CD4-positive, alpha-beta memory T cell (primary cell): ENCODE measurements at regions not wholly inside any gene's neighbourhood (a gene's known extent, or its start where the extent isn't known, plus 50 kb on each side); places are given as distances from the start of the nearest gene placed in this dataset.

ENCODE experiments used
- CTCF ChIA-PET: fragments of 350-600 bp; sonication (Branson Sonifier 250); formaldehyde crosslinking; loops from one replicate; lab custom pipeline; 2021; ENCODE audit warnings: inconsistent platforms; ENCODE audit not compliant: partially characterized antibody; lab: Charles Lee
- POLR2A ChIA-PET: fragments of 350-600 bp; sonication (Branson Sonifier 250); formaldehyde crosslinking; loops from one replicate; lab custom pipeline; 2021; ENCODE audit not compliant: partially characterized antibody; lab: Charles Lee
- DNase-seq, 5 donors: peaks; one replicate each; pipeline versions ENCODE4 v3.0.0 to v3.0.0-alpha.2; 2020 to 2022; ENCODE audit warnings: mixed read lengths in 1 of 5
- H3K27ac ChIP-seq: one replicate; pipeline ENCODE4 v1.7.0; 2013; ENCODE audit warnings: low read depth, low read length
- H3K27me3 ChIP-seq: 2 replicates; pipeline ENCODE4 v1.7.0; 2013; ENCODE audit warnings: mild to moderate bottlenecking, low read length, moderate library complexity; ENCODE audit not compliant: insufficient read depth
- H3K36me3 ChIP-seq: 2 replicates; pipeline ENCODE4 v1.7.0; 2013; ENCODE audit warnings: mild to moderate bottlenecking, low read length, moderate library complexity; ENCODE audit not compliant: insufficient read depth
- H3K4me1 ChIP-seq: 2 replicates; pipeline ENCODE4 v1.7.0; 2013; ENCODE audit warnings: mild to moderate bottlenecking, low read length, moderate library complexity; ENCODE audit not compliant: insufficient read depth
- H3K4me3 ChIP-seq, 2 donors: one replicate each; pipeline ENCODE4 v1.7.0; 2013; ENCODE audit warnings: low read length in 2 of 2, mild to moderate bottlenecking in 1 of 2
- H3K9me3 ChIP-seq, 2 donors: one replicate each; pipeline ENCODE4 v1.7.0; 2013; ENCODE audit warnings: low read length in 2 of 2, control low read depth in 1 of 2; ENCODE audit not compliant: control insufficient read depth in 1 of 2
- H3K27ac Mint-ChIP-seq, 7 donors: one replicate each; pipeline ENCODE4 v1.8.0; 2020 to 2021; ENCODE audit warnings: mixed read lengths in 7 of 7, mild to moderate bottlenecking in 6 of 7, inconsistent platforms in 3 of 7, moderate library complexity in 3 of 7
- H3K27me3 Mint-ChIP-seq, 2 donors: one replicate each; pipeline ENCODE4 v1.8.0; 2020 to 2021; ENCODE audit warnings: mixed read lengths in 2 of 2
- H3K36me3 Mint-ChIP-seq, 2 donors: one replicate each; pipeline ENCODE4 v1.8.0; 2020 to 2021; ENCODE audit warnings: mixed read lengths in 2 of 2, inconsistent platforms in 1 of 2, mild to moderate bottlenecking in 1 of 2
- H3K4me1 Mint-ChIP-seq, 4 donors: one replicate each; pipeline ENCODE4 v1.8.0; 2020 to 2021; ENCODE audit warnings: mixed read lengths in 4 of 4, mild to moderate bottlenecking in 1 of 4
- H3K4me3 Mint-ChIP-seq, 8 donors: one replicate each; pipeline ENCODE4 v1.8.0; 2020 to 2021; ENCODE audit warnings: mixed read lengths in 8 of 8, mild to moderate bottlenecking in 7 of 8, moderate library complexity in 6 of 8, inconsistent platforms in 3 of 8
- H3K9me3 Mint-ChIP-seq, 8 donors: one replicate each; pipeline ENCODE4 v1.8.0; 2020 to 2021; ENCODE audit warnings: mixed read lengths in 8 of 8, mild to moderate bottlenecking in 5 of 8, inconsistent platforms in 3 of 8, moderate library complexity in 1 of 8
- intact Hi-C: fragments of 100-400 bp; cut with micrococcal nuclease; formaldehyde crosslinking; loops from one replicate; pipeline ENCODE4 v1.15.1; 2023

- H3K4me1 ChIP-seq, result no peaks in the 10 kb centered on the region
- H3K9me3 ChIP-seq, result no peaks in the 10 kb centered on the region
- Mint-ChIP-seq H3K27me3 (peaks cover 0 to 4% of the 10 kb centered on the region in 2 donors), H3K36me3 (no peaks in the 10 kb centered on the region), H3K4me1 (no peaks in the 10 kb centered on the region), H3K27ac (no peak overlapping the region), H3K9me3 (no peaks in the 10 kb centered on the region), H3K4me3 (no peak overlapping the region)
- intact Hi-C loops, result no loop called here
- H3K4me3 ChIP-seq, result no peak overlapping the region
- POLR2A ChIA-PET, result no interaction called here
- H3K27ac ChIP-seq, result no peak overlapping the region
- H3K36me3 ChIP-seq, result no peaks in the 10 kb centered on the region
- H3K27me3 ChIP-seq, result no peaks in the 10 kb centered on the region
- no peak for DNase-seq
- CTCF ChIA-PET, result no interaction called here
These were observed 199.6 kb downstream of the NR4A2 start for GRCh38 chr2:156132941-156133340.

- Mint-ChIP-seq H3K4me3 (no peak overlapping the region), H3K4me1 (no peaks in the 10 kb centered on the region), H3K36me3 (no peaks in the 10 kb centered on the region), H3K27ac (no peak overlapping the region), H3K27me3 (peaks cover 0 to 4% of the 10 kb centered on the region in 2 donors), H3K9me3 (no peaks in the 10 kb centered on the region)
- no peaks in the 10 kb centered on the region for H3K4me1 ChIP-seq
- H3K36me3 ChIP-seq, result no peaks in the 10 kb centered on the region
- no peaks in the 10 kb centered on the region for H3K9me3 ChIP-seq
- ChIA-PET CTCF (no interaction called here), POLR2A (no interaction called here)
- H3K27ac ChIP-seq, result no peak overlapping the region
- DNase-seq, result no peak
- intact Hi-C loops, result no loop called here
- H3K27me3 ChIP-seq, result no peaks in the 10 kb centered on the region
- H3K4me3 ChIP-seq, result no peak overlapping the region
These were observed 200.4 kb downstream of the NR4A2 start for GRCh38 chr2:156132130-156132529.

GRCh38 chr2:156129227-156129626 is 203.3 kb downstream of the NR4A2 start:
- Histone ChIP-seq H3K27me3 (no peaks in the 10 kb centered on the region), H3K36me3 (no peaks in the 10 kb centered on the region), H3K4me1 (no peaks in the 10 kb centered on the region), H3K27ac (no peak overlapping the region), H3K4me3 (no peak overlapping the region), H3K9me3 (no peaks in the 10 kb centered on the region)
- Mint-ChIP-seq H3K9me3 (peaks cover 0 to 2% (median 0%) of the 10 kb centered on the region in 8 donors), H3K4me1 (no peaks in the 10 kb centered on the region), H3K4me3 (no peak overlapping the region), H3K27ac (no peak overlapping the region), H3K36me3 (no peaks in the 10 kb centered on the region), H3K27me3 (peaks cover 0 to 6% of the 10 kb centered on the region in 2 donors)
- intact Hi-C loops, result no loop called here
- CTCF ChIA-PET, result no interaction called here
- DNase-seq, result no peak
- POLR2A ChIA-PET, result no interaction called here

- no peaks in the 10 kb centered on the region for H3K4me1 ChIP-seq
- CTCF ChIA-PET, result no interaction called here
- H3K9me3 ChIP-seq, result no peaks in the 10 kb centered on the region
- DNase-seq, result no peak
- H3K27ac ChIP-seq, result no peak overlapping the region
- Mint-ChIP-seq H3K27ac (no peak overlapping the region), H3K9me3 (peaks cover 0 to 3% (median 0%) of the 10 kb centered on the region in 8 donors), H3K36me3 (no peaks in the 10 kb centered on the region), H3K4me1 (no peaks in the 10 kb centered on the region), H3K4me3 (no peak overlapping the region), H3K27me3 (peaks cover 0 to 4% of the 10 kb centered on the region in 2 donors)
- intact Hi-C loops, result no loop called here
- H3K4me3 ChIP-seq, result no peak overlapping the region
- H3K36me3 ChIP-seq, result no peaks in the 10 kb centered on the region
- no peaks in the 10 kb centered on the region for H3K27me3 ChIP-seq
- POLR2A ChIA-PET, result no interaction called here
These were observed 207.5 kb downstream of the NR4A2 start for GRCh38 chr2:156125018-156125417.

- Histone ChIP-seq H3K27ac (no peak overlapping the region), H3K9me3 (no peaks in the 10 kb centered on the region), H3K4me1 (no peaks in the 10 kb centered on the region), H3K36me3 (no peaks in the 10 kb centered on the region), H3K27me3 (no peaks in the 10 kb centered on the region), H3K4me3 (no peak overlapping the region)
- CTCF ChIA-PET, result no interaction called here
- POLR2A ChIA-PET, result no interaction called here
- intact Hi-C loops, result no loop called here
- peaks cover 0 to 2% of the 10 kb centered on the region in 2 donors for H3K27me3 Mint-ChIP-seq
- no peak overlapping the region for H3K4me3 Mint-ChIP-seq
- no peaks in the 10 kb centered on the region for H3K4me1 Mint-ChIP-seq
- no peak overlapping the region for H3K27ac Mint-ChIP-seq
- DNase-seq, result no peak
- H3K36me3 Mint-ChIP-seq, result no peaks in the 10 kb centered on the region
- peaks cover 0 to 3% (median 0%) of the 10 kb centered on the region in 8 donors for H3K9me3 Mint-ChIP-seq
These were observed 208.1 kb downstream of the NR4A2 start for GRCh38 chr2:156124458-156124857.

GRCh38 chr2:156118753-156119416 is 213.6 kb downstream of the NR4A2 start:
- Mint-ChIP-seq H3K4me3 (no peak overlapping the region), H3K36me3 (no peaks in the 10 kb centered on the region), H3K27ac (no peak overlapping the region), H3K9me3 (peaks cover 0 to 3% (median 0%) of the 10 kb centered on the region in 8 donors), H3K27me3 (no peaks in the 10 kb centered on the region), H3K4me1 (no peaks in the 10 kb centered on the region)
- Histone ChIP-seq H3K27me3 (no peaks in the 10 kb centered on the region), H3K4me3 (no peak overlapping the region), H3K27ac (no peak overlapping the region), H3K9me3 (no peaks in the 10 kb centered on the region), H3K36me3 (no peaks in the 10 kb centered on the region), H3K4me1 (no peaks in the 10 kb centered on the region)
- ChIA-PET CTCF (no interaction called here), POLR2A (no interaction called here)
- intact Hi-C loops, result no loop called here
- no peak for DNase-seq

- Histone ChIP-seq H3K4me1 (no peaks in the 10 kb centered on the region), H3K27ac (no peak overlapping the region), H3K4me3 (no peak overlapping the region), H3K36me3 (no peaks in the 10 kb centered on the region), H3K27me3 (no peaks in the 10 kb centered on the region), H3K9me3 (no peaks in the 10 kb centered on the region)
- intact Hi-C loops, result no loop called here
- Mint-ChIP-seq H3K9me3 (peaks cover 0 to 3% (median 0%) of the 10 kb centered on the region in 8 donors), H3K36me3 (no peaks in the 10 kb centered on the region), H3K27ac (no peak overlapping the region), H3K4me1 (no peaks in the 10 kb centered on the region), H3K27me3 (no peaks in the 10 kb centered on the region), H3K4me3 (no peak overlapping the region)
- ChIA-PET CTCF (no interaction called here), POLR2A (no interaction called here)
- no peak for DNase-seq
These were observed 216.4 kb downstream of the NR4A2 start for GRCh38 chr2:156116113-156116512.
